K562 (cell line): ENCODE measurements at regions not wholly inside any gene's neighbourhood (a gene's known extent, or its start where the extent isn't known, plus 50 kb on each side); places are given as distances from the start of the nearest gene placed in this dataset.

Source experiments
- ATAC-seq: fragments of 200-7000 bp; cut with Tn5 transposase; 3 replicates; pipeline ENCODE4 v1.9.1; 2020; ENCODE audit warnings: moderate library complexity
- BruUV-seq: library from RNA; stranded (reverse); fragments of 400-500 nt; replicated peaks from 2 replicates; lab custom pipeline; 2021; lab: Mats Ljungman, UMichigan
- CTCF ChIA-PET: fragments of 300-600 bp; formaldehyde crosslinking; extraction: SDS; loops from one replicate; lab custom pipeline; 2021; ENCODE audit warnings: low intra/inter-chr PET ratio; lab: Yijun Ruan, JAX
- POLR2A ChIA-PET: fragments of 300-600, 350-650 bp; sonication (Branson Sonifier 250); formaldehyde crosslinking; extraction: SDS; loops from one replicate; lab custom pipeline; 2021; ENCODE audit warnings: antibody characterized with exemption, inconsistent platforms; lab: Yijun Ruan, JAX
- DNase-seq, 4 experiments: peaks; one replicate each; pipeline versions ENCODE4 v3.0.0 to v3.0.0-alpha.2; 2011 to 2018; ENCODE audit warnings: low spot score in 3 of 4, mixed read lengths in 3 of 4; ENCODE audit errors: extremely low read depth in 1 of 4
- FAIRE-seq: peaks from 2 replicates; lab custom pipeline; 2011; peaks lifted over from hg19 to GRCh38; lab: Jason Lieb, UNC
- H2AFZ ChIP-seq: 2 replicates; pipeline ENCODE4 v1.6.0; 2011; ENCODE audit warnings: low read depth, low read length, control low read depth, inconsistent platforms
- H3K27ac ChIP-seq: fragments of 200-600 bp; 3 replicates; pipeline ENCODE4 v1.8.0; 2011; ENCODE audit warnings: low read depth, mild to moderate bottlenecking, control low read depth, inconsistent platforms, low read length, moderate library complexity, mixed read lengths; ENCODE audit errors: extremely low read depth
- H3K27me3 ChIP-seq, 2 experiments: fragments of 300-600 bp in 1 of 2; 2 replicates in 1 of 2; 3 replicates in 1 of 2; pipeline versions ENCODE4 v1.6.0 to v1.8.0; 2011; ENCODE audit warnings: inconsistent platforms in 2 of 2, low read length in 2 of 2, mild to moderate bottlenecking in 1 of 2, mixed read lengths in 1 of 2, moderate library complexity in 1 of 2; ENCODE audit not compliant: control insufficient read depth in 2 of 2, insufficient read depth in 2 of 2
- H3K36me3 ChIP-seq: fragments of 300-600 bp; 3 replicates; pipeline ENCODE4 v1.8.0; 2011; ENCODE audit warnings: mild to moderate bottlenecking, low read length, inconsistent platforms; ENCODE audit not compliant: control insufficient read depth, insufficient read depth
- H3K4me1 ChIP-seq, 2 experiments: fragments of 200-600 bp in 1 of 2; replicated peaks in 1 of 2; 2 replicates in 1 of 2; 3 replicates in 1 of 2; pipeline versions ENCODE4 v1.5.1 to v1.8.0; 2011; ENCODE audit warnings: inconsistent platforms in 2 of 2, low read length in 2 of 2, mild to moderate bottlenecking in 1 of 2, mixed read lengths in 1 of 2, moderate library complexity in 1 of 2; ENCODE audit not compliant: control insufficient read depth in 2 of 2, insufficient read depth in 2 of 2
- H3K4me2 ChIP-seq: 2 replicates; pipeline ENCODE4 v1.6.1; 2011; ENCODE audit warnings: low read length, control low read depth, inconsistent platforms, mixed read lengths; ENCODE audit not compliant: insufficient read depth
- H3K4me3 ChIP-seq: fragments of 200-600 bp; sonication (generic), shearing (Covaris generic); 2 replicates; pipeline ENCODE4 v1.5.1; 2016; ENCODE audit warnings: control low read depth, inconsistent platforms
- H3K79me2 ChIP-seq: fragments of 200-600 bp; 3 replicates; pipeline ENCODE4 v1.8.0; 2011; ENCODE audit warnings: low read length, inconsistent platforms; ENCODE audit not compliant: control insufficient read depth, insufficient read depth
- H3K9ac ChIP-seq, 2 experiments: 2 replicates each; pipeline versions ENCODE4 v1.6.0 to v1.6.1; 2011; ENCODE audit warnings: low read depth in 2 of 2, low read length in 2 of 2, control low read depth in 1 of 2, inconsistent platforms in 1 of 2, mild to moderate bottlenecking in 1 of 2, mixed read lengths in 1 of 2; ENCODE audit not compliant: insufficient read depth in 1 of 2
- H3K9me1 ChIP-seq: one replicate; pipeline ENCODE4 v1.6.0; 2011; ENCODE audit warnings: inconsistent platforms, mild to moderate bottlenecking, low read length, moderate library complexity; ENCODE audit not compliant: control insufficient read depth, insufficient read depth
- H3K9me3 ChIP-seq: replicated peaks from 2 replicates; pipeline ENCODE4 v1.5.1; 2011; ENCODE audit warnings: low read depth, low read length, inconsistent platforms; ENCODE audit not compliant: control insufficient read depth, insufficient read depth
- H4K20me1 ChIP-seq: replicated peaks from 2 replicates; pipeline ENCODE4 v1.6.1; 2011; ENCODE audit warnings: low read length, inconsistent platforms, mixed read lengths; ENCODE audit not compliant: control insufficient read depth, insufficient read depth
- ARID1B ChIP-seq: fragments of 450-650 bp; IDR thresholded peaks from 2 replicates; pipeline ENCODE4 v1.6.1; 2016; ENCODE audit warnings: antibody characterized with exemption, mild to moderate bottlenecking, inconsistent platforms
- BHLHE40 ChIP-seq: IDR thresholded peaks from 2 replicates; pipeline ENCODE4 v1.6.1; 2011; ENCODE audit warnings: low read length, improper control_type of control experiment
- COPS2 ChIP-seq: fragments of 450-650 bp; conservative IDR thresholded peaks from 2 replicates; pipeline ENCODE4 v1.6.1; 2016; ENCODE audit warnings: mild to moderate bottlenecking, moderate library complexity
- CREM ChIP-seq: IDR thresholded peaks from 2 replicates; pipeline ENCODE4 v1.6.1; 2014; ENCODE audit warnings: antibody characterized with exemption, low read depth
- ELF4 ChIP-seq: fragments of 450-650 bp; formaldehyde crosslinking; IDR thresholded peaks from 2 replicates; pipeline ENCODE4 v1.4.0; 2022; ENCODE audit warnings: missing genetic modification characterization
- FOXA3 ChIP-seq, 2 experiments: fragments of 450-650 bp in 1 of 2; sonication (generic) in 1 of 2; formaldehyde crosslinking; IDR thresholded peaks in 1 of 2; conservative IDR thresholded peaks in 1 of 2; 2 replicates each; pipeline versions ENCODE4 v1.4.0 to v1.8.0; 2020 to 2022; ENCODE audit warnings: mild to moderate bottlenecking in 2 of 2, missing genetic modification reagents in 1 of 2
- HNRNPH1 ChIP-seq: fragments of 200-400 bp; formaldehyde crosslinking; optimal IDR thresholded peaks from 2 replicates; pipeline ENCODE3; 2017; ENCODE audit warnings: low read depth, mild to moderate bottlenecking, low read length, moderate library complexity
- KLF10 ChIP-seq: fragments of 250-450 bp; sonication (Bioruptor Pico); IDR thresholded peaks from 2 replicates; pipeline ENCODE4 v1.6.1; 2021; ENCODE audit warnings: matching md5 sums
- PHB2 ChIP-seq: fragments of 450-650 bp; IDR thresholded peaks from 2 replicates; pipeline ENCODE4 v1.6.1; 2017; ENCODE audit warnings: low read depth
- PHTF2 ChIP-seq: fragments of 250-450 bp; sonication (Bioruptor Pico); IDR thresholded peaks from 2 replicates; pipeline ENCODE4 v1.5.0; 2021; ENCODE audit warnings: mild to moderate bottlenecking
- PTRF ChIP-seq: fragments of 450-650 bp; IDR thresholded peaks from 2 replicates; pipeline ENCODE4 v1.6.1; 2016; ENCODE audit warnings: mild to moderate bottlenecking, missing genetic modification characterization, missing compliant biosample characterization
- RAD51 ChIP-seq: fragments of 450-650 bp; IDR thresholded peaks from 2 replicates; pipeline ENCODE4 v1.7.1; 2016; ENCODE audit warnings: low read depth, mild to moderate bottlenecking, borderline replicate concordance
- RBM17 ChIP-seq: fragments of 200-400 bp; formaldehyde crosslinking; IDR thresholded peaks from 2 replicates; pipeline ENCODE4 v1.6.1; 2017; ENCODE audit warnings: low read depth, mild to moderate bottlenecking, low read length, borderline replicate concordance
- SIN3A ChIP-seq, 2 experiments: fragments of 150-350 bp in 1 of 2; IDR thresholded peaks; 2 replicates each; pipeline ENCODE4 v1.6.1; 2011 to 2016; ENCODE audit warnings: borderline replicate concordance in 2 of 2, low read depth in 2 of 2, low read length in 2 of 2, mild to moderate bottlenecking in 2 of 2, moderate library complexity in 2 of 2; ENCODE audit not compliant: control insufficient read depth in 1 of 2
- SMC3 ChIP-seq: conservative IDR thresholded peaks from 2 replicates; pipeline ENCODE4 v1.6.1; 2011; ENCODE audit warnings: low read depth, low read length, improper control_type of control experiment; ENCODE audit not compliant: insufficient read depth
- SRSF9 ChIP-seq: fragments of 200-400 bp; formaldehyde crosslinking; IDR thresholded peaks from 2 replicates; pipeline ENCODE4 v1.6.1; 2017; ENCODE audit warnings: low read depth, low read length, borderline replicate concordance
- U2AF1 ChIP-seq: fragments of 200-400 bp; formaldehyde crosslinking; optimal IDR thresholded peaks from 2 replicates; pipeline ENCODE3; 2017; ENCODE audit warnings: mild to moderate bottlenecking, low read depth, low read length, moderate library complexity
- YY1 ChIP-seq, 3 experiments: IDR thresholded peaks; 2 replicates each; pipeline ENCODE4 v1.6.1; 2011; ENCODE audit warnings: low read length in 2 of 3, mild to moderate bottlenecking in 2 of 3, moderate library complexity in 2 of 3, borderline replicate concordance in 1 of 3, control low read depth in 1 of 3, low read depth in 1 of 3; ENCODE audit not compliant: insufficient read depth in 3 of 3, insufficient replicate concordance in 2 of 3, control insufficient read depth in 1 of 3, insufficient read length in 1 of 3; ENCODE audit errors: extremely low read depth in 1 of 3
- ZBTB26 ChIP-seq: fragments of 450-650 bp; formaldehyde crosslinking; IDR thresholded peaks from 2 replicates; pipeline ENCODE4 v1.4.0; 2022; ENCODE audit warnings: missing genetic modification characterization
- ZC3H4 ChIP-seq: sonication (generic); formaldehyde crosslinking; IDR thresholded peaks from 2 replicates; pipeline ENCODE4 v1.9.0; 2021; ENCODE audit warnings: missing genetic modification reagents, borderline replicate concordance
- ZNF133 ChIP-seq: fragments of 250-450 bp; sonication (Bioruptor Pico); IDR thresholded peaks from 2 replicates; pipeline ENCODE4 v1.4.0; 2020; ENCODE audit warnings: mild to moderate bottlenecking
- ZNF23 ChIP-seq: fragments of 250-450 bp; sonication (Bioruptor Pico); IDR thresholded peaks from 2 replicates; pipeline ENCODE4 v1.4.0; 2020; ENCODE audit warnings: mild to moderate bottlenecking
- ZSCAN29 ChIP-seq: fragments of 450-650 bp; IDR thresholded peaks from 2 replicates; pipeline ENCODE4 v1.6.1; 2017
- WGBS: fragments of 100-300 bp; shearing (Covaris generic); methylation state at CpG from one replicate; pipeline ENCODE4 v1.1.6; 2016; ENCODE audit warnings: low coverage, mixed read lengths; ENCODE audit not compliant: insufficient coverage; ENCODE audit errors: missing lambda C conversion rate; 5-methylcytosine and 5-hydroxymethylcytosine counted together
- in situ Hi-C: fragments of 300-500 bp; cut with MboI; formaldehyde crosslinking; loops from 4 replicates; pipeline ENCODE4 v1.15.0; 2018; ENCODE audit warnings: inconsistent platforms, mixed read lengths
- intact Hi-C: fragments of 100-400 bp; cut with micrococcal nuclease; formaldehyde crosslinking; loops from 2 replicates; pipeline ENCODE4 v1.14.2; 2022

- TF ChIP-seq RAD51 (no peak), SMC3 (peak; percentile 48; the same call in 1 of the 2 replicates)
Observed at GRCh38 chr10:62610649-62611229, 193.8 kb upstream of the ADO start (continued).

- WGBS = under 1% methylated on average over 6 of the region's 6 CpGs
- DNase-seq (peak in 1 of 4 experiments; percentile 11), ATAC-seq (no peak), FAIRE-seq (no peak)
- Histone ChIP-seq H3K4me3 (no peak overlapping the region), H3K9ac (no peak overlapping the region), H3K4me1 (no peaks in the 10 kb centered on the region), H3K4me2 (no peak overlapping the region), H3K79me2 (no peaks in the 10 kb centered on the region), H3K9me1 (no peaks in the 10 kb centered on the region), H4K20me1 (no peaks in the 10 kb centered on the region), H3K36me3 (no peaks in the 10 kb centered on the region), H3K27me3 (no peaks in the 10 kb centered on the region), H3K9me3 (no peaks in the 10 kb centered on the region), H3K27ac (no peak overlapping the region), H2AFZ (no peak overlapping the region)
- in situ Hi-C loops = loop anchor here (10.0 kb wide), 1 partner anchor 541 kb away; no protein-coding TSS in a partner anchor
- BruUV-seq = no TSS peak
- CTCF ChIA-PET = no interaction called here
- intact Hi-C loops = loop anchor here (5.0 kb wide), 3 partner anchors 204 to 544 kb away; partner anchors contain the start of gene EGR2
- POLR2A ChIA-PET = interaction anchor here (0.7 kb wide), 1 partner anchor 429 kb away, joined by 3 read pairs; no protein-coding TSS in a partner anchor
- TF ChIP-seq PHB2 = no peak
- TF ChIP-seq ZNF23 (CRISPR knock-in tag) = no peak
- no peak for TF ChIP-seq ARID1B
- TF ChIP-seq FOXA3 (CRISPR knock-in tag; conservative IDR thresholded peaks at IDR 0.05 in 1 of 2, IDR thresholded peaks at IDR 0.05 in 1 of 2) = no peak
- TF ChIP-seq CREM = no peak
- TF ChIP-seq SRSF9 = no peak
- no peak for TF ChIP-seq ELF4 (CRISPR knock-in tag)
- TF ChIP-seq HNRNPH1 = no peak
- no peak for TF ChIP-seq ZBTB26 (CRISPR knock-in tag)
- no peak for TF ChIP-seq SIN3A (IDR thresholded peaks at IDR 0.05; ENCODE audit: borderline replicate concordance in 2 of 2, control insufficient read depth in 1 of 2, low read depth in 2 of 2, low read length in 2 of 2)
- TF ChIP-seq PTRF = no peak
- no peak for TF ChIP-seq ZSCAN29
- TF ChIP-seq ZNF133 = no peak
- TF ChIP-seq BHLHE40 = no peak
- no peak for TF ChIP-seq KLF10
- no peak for TF ChIP-seq U2AF1
- no peak for TF ChIP-seq ZC3H4 (CRISPR knock-in tag)
- no peak for TF ChIP-seq COPS2
- no peak for TF ChIP-seq YY1 (IDR thresholded peaks at IDR 0.05; ENCODE audit: borderline replicate concordance in 1 of 3, control insufficient read depth in 1 of 3, extremely low read depth in 1 of 3, insufficient read depth in 3 of 3, insufficient read length in 1 of 3, insufficient replicate concordance in 2 of 3, low read depth in 1 of 3, low read length in 2 of 3)
- TF ChIP-seq RBM17 = no peak
- TF ChIP-seq PHTF2 = no peak
Observed at GRCh38 chr10:62613424-62613823, 191.1 kb upstream of the ADO start.
